GM12865 (cell line): ENCODE measurements at regions not wholly inside any gene's neighbourhood (a gene's known extent, or its start where the extent isn't known, plus 50 kb on each side); places are given as distances from the start of the nearest gene placed in this dataset.

Source experiments
- DNase-seq: peaks from one replicate; pipeline ENCODE4 v3.0.0; 2010; ENCODE audit warnings: low read depth
- H3K4me3 ChIP-seq: 2 replicates; pipeline ENCODE4 v1.5.1; 2011; ENCODE audit warnings: mild to moderate bottlenecking, low read depth, low read length, control low read depth
- TF ChIP-seq, protein P1 (sequence below): IDR thresholded peaks from 2 replicates; pipeline ENCODE4 v1.5.1; 2011; ENCODE audit warnings: low read length, control low read depth, low read depth, inconsistent platforms; ENCODE audit not compliant: insufficient read depth; ENCODE audit errors: missing control alignments

DNA sequence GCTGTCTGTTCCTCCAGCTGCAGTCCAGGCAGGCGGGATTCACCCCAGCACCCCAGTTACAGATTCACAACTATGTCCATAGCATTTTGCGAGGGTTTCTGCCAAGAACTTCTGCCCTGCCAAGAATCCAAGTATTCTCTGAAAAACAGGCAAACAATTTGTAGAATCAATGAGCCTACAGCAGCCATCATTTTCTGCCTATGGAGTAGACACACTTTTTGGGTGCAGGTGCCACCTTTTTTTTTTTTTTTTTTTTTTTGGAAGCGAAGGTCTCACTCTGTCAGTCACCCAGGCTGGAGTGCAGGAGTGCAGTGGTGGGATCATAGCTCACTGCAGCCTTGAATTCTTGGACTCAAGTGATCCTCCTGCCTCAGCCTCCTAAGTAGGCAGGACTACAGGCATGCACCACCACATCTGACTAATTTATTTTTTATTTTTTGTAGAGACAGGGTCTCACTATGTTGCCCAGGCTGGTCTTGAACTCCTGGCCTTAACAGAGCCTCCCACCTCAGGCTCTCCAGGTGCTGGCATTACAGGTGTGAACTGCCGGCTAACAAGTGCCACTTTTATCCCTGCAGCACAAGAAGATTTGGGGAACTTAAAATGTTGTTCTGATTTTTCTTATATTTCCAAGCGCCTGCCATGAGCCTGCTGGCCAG lies 195.1 kb downstream of the SNX19 start:
- TF ChIP-seq, protein P1, sequence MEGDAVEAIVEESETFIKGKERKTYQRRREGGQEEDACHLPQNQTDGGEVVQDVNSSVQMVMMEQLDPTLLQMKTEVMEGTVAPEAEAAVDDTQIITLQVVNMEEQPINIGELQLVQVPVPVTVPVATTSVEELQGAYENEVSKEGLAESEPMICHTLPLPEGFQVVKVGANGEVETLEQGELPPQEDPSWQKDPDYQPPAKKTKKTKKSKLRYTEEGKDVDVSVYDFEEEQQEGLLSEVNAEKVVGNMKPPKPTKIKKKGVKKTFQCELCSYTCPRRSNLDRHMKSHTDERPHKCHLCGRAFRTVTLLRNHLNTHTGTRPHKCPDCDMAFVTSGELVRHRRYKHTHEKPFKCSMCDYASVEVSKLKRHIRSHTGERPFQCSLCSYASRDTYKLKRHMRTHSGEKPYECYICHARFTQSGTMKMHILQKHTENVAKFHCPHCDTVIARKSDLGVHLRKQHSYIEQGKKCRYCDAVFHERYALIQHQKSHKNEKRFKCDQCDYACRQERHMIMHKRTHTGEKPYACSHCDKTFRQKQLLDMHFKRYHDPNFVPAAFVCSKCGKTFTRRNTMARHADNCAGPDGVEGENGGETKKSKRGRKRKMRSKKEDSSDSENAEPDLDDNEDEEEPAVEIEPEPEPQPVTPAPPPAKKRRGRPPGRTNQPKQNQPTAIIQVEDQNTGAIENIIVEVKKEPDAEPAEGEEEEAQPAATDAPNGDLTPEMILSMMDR: no peak
- no peak overlapping the region for H3K4me3 ChIP-seq
- no peak for DNase-seq

DNA sequence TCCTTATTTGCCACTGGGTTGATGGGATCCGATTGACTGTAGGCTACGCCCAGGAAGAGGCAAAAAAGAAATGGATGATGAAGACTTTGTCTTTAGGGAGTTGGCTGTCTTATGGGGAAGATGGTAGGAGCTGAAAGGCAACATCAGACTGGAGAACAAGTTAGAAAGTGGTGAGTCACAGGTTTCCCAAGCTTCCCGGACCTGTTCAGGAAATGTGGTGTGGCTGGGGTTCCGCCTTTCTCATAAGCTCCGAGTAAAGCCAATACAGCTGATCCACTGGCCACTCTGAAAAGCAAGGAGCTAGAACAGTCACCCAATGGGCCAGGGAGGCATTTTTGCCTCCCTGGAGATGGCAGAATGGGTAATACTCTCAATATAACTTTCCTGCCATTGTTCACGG lies 194.5 kb downstream of the SNX19 start:
- H3K4me3 ChIP-seq: no peak overlapping the region
- TF ChIP-seq, protein P1: no peak
- no peak for DNase-seq

DNA sequence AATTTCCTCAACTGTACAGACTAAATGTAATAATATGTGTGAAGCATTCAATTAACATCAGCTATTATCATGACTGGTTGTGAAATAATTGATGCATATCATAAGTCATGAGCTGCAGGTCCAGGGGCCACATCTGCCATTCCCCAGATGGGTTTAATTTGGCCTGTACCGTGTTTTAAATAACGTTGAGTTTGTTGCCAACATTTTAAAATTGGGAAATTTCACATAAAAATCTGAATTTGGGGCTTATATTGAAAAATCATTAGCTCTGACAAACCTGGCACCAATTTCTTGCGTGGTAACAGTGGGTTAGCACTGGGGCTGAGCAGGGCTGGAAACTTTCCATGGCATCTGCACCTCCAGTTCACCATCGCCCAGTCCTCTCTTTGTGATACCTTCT lies 193.9 kb downstream of the SNX19 start:
- no peak for DNase-seq

DNA sequence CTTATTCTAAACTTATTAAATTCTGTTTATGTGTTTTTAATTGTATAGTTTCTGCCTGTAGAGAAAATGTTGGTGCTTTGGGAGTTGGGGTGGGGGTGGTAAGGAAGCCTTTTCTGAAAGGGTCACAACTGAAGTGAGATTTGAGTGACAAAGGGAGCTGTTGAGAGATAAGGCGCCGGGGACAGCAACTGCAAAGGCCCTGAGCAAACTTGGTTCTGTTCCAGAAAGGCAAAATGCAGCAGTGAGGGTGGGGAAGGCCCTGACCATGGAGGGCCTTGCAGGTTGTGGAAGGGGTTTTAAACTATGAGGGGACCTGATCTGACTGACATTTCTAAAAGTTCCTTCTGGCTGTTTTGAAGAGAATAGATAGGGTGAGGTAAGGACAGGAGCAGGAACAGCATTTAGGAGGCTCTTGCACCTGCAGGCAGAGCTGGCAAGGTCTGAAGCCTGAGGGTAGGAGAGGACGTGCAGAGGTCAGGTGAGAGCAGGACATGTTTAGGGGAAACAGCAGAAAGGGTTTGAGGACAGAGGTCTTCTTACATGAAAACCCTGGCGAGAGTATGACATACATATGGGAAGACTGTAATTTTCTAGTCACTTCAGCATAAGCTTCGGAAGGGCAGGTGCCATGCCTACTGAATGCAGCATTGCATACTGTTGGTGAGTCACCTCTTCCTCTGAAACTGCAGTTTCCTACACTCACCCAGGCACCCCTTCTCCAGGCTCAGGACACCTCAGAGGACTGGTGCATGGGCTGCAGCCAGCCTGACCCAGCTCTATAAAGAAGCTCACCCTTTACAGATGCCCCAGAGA lies 190.7 kb downstream of the SNX19 start:
- no peak for DNase-seq
- H3K4me3 ChIP-seq: no peak overlapping the region
- TF ChIP-seq, protein P1: no peak

More for the DNA sequence above, 193.9 kb downstream of the SNX19 start:
- no peak overlapping the region for H3K4me3 ChIP-seq
- TF ChIP-seq, protein P1: no peak

DNA sequence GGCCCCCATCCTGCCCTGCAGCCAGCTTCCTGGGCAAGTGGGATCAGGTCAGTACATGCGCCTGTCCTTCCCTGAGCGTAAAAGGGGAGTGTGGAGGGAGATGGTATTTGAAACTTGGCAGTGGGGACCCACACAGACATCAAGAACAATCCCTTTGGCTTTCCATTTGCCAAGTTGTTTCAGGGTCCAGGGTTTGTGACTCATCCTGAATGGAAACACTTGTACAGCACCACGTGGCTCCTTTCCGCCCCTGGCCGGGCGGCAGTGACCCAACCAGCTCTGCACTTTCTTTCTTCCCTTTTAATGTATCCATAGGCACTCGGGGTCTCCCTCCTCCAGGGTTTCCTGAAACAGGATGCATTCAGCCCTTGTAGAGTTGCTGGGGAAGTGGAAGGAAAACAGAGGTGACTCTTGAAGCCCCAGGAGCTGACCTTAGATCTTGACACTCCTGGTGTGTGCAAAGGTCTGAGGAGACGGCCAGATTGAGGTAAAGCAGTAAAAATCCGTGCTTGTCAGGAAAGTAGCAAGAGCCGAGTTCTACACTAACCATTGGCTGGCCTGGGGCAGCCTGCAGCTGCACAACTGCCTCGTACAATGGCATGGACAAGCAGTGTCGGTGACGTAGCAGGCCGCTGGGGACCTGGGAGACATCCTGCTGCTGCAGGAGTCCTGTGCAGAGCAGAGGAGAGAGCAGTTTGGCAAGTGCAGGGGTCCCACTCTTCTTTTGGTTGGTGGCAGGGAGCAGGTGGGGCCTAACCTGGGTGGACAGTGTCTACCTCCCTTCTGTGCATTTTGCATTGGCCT lies 189.8 kb downstream of the SNX19 start:
- DNase-seq: no peak
- TF ChIP-seq, protein P1: no peak
- no peak overlapping the region for H3K4me3 ChIP-seq

DNA sequence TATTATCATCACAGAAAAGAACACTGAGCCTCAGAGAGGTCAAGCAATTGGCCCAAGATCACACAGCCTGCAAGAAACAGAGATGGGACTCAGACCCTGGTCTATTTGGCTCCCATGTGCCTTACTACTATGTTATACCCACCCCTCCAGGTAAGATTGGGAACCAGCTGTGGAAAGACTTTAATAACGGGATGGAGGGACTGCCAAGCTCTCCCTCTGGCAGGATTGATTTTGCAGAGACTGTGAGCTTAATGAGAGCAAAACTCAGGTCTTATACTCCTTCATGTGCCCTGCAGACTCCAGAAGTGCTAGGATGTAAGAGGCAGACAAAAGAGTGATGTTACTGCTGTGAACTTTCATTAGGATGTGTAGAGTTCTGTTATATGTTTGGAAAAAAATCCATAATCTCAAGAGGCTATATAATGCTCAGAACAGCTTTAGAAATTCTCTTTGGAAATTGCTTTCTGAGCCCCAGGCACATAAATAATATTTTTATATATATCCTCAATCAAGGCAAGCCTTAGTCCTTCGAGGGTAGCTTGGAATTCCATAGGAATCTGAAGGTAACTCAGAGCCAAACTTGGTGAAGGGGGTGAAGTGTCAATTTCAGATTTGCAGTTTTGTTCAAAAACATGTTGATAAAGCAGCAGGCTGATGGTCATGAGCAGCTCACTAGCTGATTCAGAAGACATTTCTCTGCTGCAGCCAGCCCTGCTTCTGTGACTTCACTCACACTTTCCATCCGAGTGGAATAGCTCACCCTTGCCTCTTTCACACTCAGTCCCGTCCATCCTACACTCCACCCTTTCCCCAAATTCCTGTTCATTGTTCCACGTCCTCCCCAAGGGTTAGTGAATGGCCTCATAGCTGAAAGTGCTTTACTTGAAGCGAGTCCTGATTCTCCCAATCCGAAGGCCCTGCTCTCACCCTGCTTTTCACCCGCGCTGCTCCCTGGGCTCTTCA lies 188.8 kb downstream of the SNX19 start:
- no peak overlapping the region for H3K4me3 ChIP-seq
- DNase-seq: no peak
- TF ChIP-seq, protein P1: no peak
